DMS 273 (cell line): ENCODE measurements at regions not wholly inside any gene's neighbourhood (a gene's known extent, or its start where the extent isn't known, plus 50 kb on each side); places are given as distances from the start of the nearest gene placed in this dataset.
A peak's percentile ranks its signal among the peaks of the same experiment; 100 is the strongest.

Source experiments
- DNase-seq: peaks from one replicate; lab custom pipeline; 2025; ENCODE audit not compliant: unreplicated experiment; lab: John Stamatoyannopoulos, UW

DNA sequence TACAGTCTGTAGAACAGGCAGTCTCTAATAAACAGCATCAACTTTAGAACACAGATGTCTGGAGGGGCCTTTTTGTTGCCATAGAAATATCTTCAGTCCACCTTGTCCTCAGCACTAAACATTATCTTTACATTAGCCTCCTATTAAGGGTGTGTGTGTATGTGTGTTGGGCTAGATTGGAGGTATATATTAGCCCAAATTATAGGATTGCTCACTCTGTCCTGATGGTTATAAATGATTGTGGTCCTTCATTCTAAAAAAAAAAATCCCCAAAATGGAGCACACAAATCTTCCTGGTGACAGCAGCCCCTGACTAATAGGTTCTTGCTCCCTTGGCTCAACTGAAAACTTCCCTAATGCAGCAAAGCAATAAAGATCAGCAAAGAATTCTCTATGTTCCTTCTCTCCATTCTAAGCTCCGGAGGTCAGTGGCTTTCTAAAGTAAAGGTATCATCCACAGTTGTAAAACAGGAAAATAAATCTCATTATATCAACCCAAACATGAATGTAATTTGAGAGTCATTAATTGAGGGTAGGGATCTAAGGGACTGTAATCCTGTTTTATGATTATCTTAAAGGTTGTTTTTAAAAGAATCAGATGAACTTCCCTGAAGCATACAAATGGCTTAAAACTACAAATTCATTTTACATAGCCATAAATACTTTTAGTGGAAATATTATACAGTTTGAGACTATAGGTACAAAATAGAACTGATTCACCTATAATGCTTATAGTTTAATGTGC, 232.7 kb downstream of the KLF12 start:
- no peak for DNase-seq

DNA sequence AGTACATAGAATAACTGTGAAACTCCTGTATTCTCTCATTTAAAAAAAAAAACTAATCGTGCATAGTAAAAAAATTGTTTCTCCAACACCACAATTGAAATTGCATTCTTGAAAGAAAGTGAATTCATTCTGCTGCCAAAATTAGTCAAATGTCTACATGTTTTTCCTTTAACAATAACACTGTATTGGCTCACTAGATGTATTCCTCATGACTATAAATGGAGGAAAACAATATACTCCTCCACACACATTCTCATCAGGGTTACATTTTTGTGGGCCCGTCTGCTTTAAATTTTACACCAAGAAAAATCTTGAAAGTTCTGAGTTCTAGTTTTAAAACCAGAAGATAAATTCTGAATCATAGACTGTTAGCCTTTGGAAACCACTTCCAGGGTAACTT, 233.6 kb downstream of the KLF12 start:
- DNase-seq, result no peak

DNA sequence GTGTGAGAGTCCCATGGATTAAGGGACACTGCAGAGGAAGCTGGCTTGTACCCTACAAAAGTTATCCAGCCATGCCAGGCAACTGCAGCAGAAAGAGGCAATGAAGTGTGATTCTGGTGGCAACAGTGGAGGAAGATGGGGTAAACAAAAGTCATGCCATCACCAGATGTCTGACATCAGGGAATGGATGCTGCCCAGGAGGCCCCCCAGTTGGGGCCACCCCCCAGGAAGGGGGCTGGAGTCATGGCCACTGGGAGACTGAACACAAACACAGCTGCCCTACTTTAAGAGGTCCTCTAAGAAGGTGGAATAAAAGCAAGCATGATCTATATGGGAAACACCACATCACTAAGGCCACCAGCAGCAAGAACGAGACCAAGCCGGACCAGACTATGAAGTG, 235.3 kb downstream of the KLF12 start:
- DNase-seq, result no peak

DNA sequence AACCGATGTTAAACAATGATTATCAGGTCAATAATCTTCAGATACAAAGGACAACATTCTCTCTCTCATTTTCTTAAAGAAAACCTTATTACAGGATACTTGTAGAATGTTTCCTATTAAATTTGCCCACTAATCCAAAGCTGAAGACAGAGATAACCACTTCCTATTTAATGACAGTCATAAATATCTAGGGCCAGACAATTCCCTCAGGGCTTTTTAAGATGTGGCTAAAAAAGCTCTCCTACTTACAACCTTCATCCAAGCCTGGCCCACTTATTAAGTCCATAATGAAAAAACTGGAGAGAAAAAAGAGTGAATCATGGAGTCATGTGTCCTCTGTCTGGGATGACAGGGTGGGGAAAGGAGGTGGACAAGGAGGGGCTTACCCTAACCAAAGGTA, 235.9 kb downstream of the KLF12 start:
- no peak for DNase-seq

DNA sequence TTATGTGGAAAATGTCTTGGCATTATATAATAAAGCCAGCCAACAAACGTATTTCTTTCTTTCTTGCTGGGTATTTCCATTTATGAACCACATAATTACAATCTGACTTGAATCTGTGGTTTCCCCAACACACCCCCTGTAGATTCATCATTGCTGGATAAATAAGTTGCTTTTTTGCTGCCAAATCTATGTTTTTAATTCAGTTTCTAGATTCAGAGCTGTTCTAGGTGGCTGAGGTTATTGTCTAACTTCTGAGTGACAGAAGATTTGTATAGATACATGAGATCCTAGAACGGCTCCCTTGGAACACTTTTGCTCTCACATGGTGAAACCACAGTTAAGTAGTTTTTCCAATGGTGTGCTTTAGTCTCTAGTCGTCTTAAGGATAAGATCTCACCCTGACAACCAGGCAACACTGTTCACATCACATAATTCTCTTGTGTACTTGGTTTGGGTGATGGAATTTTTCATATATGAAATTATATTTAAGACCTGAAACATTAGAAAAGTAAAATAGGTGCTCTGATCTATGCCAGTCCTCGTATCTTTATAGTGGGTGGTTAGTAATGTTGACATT, 239.1 kb downstream of the KLF12 start:
- DNase-seq, result no peak

DNA sequence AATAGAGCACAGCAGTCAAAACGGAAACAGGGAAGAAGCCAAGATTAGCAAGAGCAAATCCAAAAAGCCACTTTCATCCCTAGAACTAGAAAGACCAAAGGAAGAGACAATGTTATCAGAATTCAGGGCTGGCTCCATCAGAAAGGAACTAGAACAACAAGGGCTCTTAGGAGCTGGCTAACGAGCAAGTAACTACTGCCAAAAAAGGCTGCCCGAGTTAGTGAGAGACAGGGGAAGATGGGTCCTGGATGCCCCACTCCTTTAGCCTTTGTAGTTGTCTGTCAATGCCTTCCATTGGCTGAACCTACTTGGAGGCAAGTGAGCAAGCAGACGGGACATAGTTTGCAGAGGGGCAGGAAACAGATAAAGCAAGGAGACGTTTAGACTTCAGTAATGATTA, 240.4 kb downstream of the KLF12 start:
- DNase-seq, result no peak

DNA sequence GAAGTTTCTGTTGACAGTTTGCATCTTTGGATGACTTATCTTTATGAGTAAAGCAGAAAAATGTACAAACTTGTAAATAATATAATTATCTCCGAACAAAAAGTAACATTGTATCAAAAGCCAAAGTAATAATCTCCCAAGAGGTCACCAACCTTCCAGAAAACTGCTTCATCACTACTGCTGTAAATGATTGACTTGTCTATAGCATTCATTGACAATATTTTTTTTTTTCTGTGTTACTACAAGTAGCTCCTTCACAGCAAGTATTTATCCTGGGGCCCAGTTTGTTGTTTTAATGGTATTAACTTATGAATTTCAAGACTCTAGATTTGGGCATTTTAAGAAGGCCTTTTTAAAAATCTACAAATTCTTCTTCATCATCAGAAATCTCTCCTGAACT, 242.4 kb downstream of the KLF12 start:
- no peak for DNase-seq

DNA sequence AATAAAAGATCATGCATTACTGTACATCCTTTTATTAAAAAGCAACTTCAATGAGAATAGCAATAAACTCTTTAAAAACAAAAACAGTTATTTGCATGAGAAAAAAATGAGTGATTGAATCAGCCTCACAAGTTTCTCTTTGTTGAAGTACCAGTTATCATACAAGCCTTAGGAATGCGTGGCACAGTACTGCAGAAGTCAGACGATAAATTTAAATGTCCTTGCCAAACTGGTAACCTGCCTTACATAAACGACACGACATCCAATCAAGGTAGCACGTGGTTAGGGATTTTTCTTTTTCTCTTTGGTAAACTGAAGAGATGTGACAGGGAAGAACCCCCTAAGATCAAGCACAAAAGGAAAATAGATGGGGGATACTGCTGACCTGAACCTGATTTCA, 251.0 kb downstream of the KLF12 start:
- DNase-seq, result no peak

DNA sequence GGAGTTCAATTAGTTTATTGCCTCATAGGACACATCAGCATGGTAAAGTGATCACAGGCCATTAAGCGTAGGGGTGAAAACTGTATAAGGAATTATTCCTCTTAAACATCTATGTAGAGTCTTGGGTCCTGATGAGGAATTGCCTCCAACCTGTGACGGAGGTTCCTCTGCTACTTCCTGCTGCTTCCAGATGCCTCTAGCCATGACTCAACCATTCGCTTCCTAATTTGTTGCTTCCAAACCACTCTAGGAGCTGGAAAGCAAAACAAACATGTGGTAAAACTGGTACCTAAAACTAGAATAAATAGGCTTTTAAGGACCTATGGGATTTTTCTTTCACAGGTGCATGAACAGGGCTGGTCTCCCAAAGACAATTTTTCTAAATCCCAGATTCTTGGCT, 253.8 kb downstream of the KLF12 start:
- DNase-seq, result peak; percentile 69

DNA sequence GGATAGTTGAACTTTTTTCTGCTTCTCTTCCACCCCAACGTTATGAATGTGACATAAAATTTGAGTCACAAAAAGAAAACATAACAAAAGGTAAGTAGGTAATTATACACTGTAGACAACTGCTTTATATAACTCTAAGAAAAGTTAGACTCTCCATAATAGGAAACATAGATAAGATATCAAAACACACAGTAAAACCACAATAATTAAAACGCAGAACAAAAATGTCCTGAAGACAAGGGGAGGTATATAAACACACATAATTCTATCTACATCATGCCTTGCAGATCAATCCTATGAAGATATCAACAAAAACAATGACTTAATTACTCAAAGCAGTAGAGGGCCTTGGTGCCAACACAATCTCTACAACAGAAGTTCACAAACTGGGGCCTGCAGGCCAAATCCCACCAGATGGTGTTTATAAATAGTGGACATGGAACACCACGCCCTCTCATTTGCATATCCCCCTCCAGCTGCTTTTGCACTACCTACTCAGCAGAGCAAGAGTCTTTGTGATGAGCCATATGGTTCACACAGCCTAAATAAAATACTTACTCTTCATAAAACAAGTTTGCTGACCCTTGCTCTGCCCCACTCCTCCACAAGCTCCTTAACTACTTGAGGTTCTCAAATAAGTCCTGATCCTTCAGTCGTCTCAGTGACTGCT, 254.7 kb downstream of the KLF12 start:
- DNase-seq, result peak; percentile 94

DNA sequence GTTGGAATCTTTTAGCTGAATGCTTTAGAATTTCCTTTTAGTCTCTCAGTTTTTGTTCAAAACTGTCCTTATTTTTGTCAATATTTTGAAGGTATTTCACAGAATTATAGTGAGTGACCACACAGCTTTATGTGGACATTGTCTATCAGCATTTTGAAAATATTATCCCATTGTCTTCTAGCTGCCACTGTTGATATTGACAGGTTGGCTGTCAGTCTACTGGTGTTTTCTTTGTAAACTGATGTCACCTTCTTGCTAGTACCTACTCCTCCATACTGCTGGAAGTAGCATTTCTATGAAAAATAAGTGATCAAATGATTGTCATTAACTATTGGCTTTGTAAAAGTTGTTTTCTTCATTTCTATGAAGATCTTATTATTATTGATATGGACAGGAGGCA, 256.8 kb downstream of the KLF12 start:
- DNase-seq, result no peak

DNA sequence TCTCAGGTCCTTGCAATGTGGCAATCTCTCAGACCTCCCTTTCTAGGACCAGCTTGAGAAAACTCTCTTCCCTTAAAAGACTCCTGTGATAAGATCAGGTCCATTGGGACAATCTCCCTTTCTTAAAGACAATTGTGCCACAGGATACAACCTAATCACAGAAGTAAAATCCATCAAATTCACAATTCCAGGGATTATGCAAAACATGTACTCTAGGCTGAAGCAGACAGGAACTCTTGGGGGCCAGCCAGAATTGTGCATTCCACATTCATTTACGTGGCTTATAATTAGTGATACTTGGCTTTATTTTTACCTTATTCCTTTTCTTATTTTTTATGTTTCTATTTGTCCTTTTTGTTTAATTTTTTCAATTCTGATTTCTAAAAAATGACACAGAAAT, 257.9 kb downstream of the KLF12 start:
- DNase-seq, result peak; percentile 0

DNA sequence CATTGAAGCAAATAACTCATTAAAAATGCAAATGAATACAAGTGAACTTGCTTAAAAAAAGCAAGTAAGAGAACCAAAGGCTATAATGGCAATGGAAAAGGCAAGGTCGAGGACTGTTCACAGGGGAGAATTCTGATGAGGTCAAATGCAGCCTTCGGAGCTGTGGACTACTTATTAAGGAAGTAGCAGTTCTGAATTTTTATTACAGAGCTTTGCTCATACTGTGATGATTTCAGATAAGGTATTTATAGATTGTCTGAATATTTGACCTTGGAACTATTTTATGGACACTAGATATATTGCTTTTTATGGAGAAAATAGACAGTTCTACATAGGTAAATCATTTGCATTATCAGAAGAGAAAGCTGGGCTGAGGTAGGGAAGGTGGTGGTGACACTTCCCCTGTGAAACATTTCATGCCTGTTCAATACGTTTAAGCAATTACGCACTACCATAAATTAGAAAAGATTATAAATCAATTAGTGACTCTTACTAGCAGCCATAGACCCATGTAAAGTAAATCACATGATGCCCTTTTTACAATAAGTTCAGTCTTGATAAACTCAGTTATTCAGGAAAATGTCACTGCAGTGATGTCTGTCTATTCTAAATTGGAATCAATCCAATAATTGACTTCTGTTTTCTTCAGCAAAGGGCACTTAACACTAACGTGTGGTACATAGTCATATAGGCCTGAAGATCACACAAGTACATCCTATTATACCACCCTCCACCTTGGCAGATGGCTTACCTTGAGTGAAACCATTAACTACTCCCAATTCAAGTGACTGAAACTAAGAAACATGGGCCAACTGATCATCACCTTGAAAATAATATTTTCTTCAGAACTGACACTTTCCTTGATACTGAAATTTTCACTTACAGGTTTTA, 260.0 kb downstream of the KLF12 start:
- peak; percentile 21 for DNase-seq

DNA sequence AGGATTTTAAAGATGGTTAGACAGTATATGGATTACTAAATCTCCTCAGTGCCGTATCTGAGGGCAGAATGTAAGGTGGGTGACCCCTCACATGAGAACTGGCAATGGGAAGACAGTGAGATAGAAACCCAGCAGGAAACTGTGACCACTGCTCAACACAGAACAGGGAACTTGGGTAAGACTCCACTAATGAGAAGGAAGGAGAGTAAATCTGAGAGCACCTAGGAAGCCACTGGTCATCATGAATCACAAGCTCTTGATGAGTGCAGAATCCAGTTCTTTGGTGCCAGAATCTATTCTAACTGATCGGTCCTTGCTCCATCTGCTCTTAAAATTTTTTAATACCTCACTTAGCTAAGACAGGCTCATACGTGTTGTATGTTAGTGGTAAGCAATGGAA, 261.8 kb downstream of the KLF12 start:
- DNase-seq, result no peak

DNA sequence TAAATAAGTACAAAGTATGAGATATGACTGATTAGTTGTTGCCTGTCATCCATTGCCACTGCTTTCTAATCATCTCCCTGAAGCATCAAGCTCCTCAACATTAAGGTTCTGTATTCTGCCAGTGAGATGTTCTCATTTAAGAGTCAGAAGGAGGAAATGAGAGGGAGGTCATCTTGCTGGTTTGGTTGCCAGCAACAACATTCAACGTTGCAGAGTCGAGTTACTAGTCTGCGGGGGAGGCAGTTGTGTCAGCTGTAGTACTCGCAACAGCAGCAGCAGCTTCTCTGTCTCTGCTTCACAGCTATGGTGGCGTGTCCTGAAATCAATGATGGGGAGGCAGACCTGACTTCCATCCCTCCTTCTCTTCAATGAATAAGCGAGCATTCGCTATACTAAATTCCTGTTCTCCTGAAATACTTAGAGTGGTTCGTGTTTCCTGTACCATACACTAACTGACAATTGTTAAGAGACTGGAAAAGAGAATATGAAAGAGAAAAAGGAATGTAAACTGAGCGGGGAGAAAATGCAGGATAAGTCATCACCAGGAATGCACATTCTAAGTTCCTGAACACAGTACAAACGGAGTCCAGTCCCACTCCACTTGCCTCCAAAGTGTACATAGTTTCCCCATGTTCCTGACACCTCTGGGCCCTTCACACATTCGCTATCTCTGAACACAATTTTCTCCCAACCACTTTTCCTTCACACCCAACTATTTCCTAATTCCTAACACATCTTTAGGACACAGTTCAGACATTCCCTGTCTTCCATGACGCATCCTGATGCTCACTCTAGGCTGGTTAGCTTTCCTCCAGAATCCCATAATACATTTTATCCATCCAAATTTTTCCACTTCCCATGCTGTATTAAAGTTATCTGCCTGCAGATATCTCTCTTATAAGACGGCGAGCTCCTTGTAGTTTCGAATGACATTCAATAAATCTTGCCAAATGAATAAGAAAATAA, 263.0 kb downstream of the KLF12 start:
- DNase-seq, result peak; percentile 11

DNA sequence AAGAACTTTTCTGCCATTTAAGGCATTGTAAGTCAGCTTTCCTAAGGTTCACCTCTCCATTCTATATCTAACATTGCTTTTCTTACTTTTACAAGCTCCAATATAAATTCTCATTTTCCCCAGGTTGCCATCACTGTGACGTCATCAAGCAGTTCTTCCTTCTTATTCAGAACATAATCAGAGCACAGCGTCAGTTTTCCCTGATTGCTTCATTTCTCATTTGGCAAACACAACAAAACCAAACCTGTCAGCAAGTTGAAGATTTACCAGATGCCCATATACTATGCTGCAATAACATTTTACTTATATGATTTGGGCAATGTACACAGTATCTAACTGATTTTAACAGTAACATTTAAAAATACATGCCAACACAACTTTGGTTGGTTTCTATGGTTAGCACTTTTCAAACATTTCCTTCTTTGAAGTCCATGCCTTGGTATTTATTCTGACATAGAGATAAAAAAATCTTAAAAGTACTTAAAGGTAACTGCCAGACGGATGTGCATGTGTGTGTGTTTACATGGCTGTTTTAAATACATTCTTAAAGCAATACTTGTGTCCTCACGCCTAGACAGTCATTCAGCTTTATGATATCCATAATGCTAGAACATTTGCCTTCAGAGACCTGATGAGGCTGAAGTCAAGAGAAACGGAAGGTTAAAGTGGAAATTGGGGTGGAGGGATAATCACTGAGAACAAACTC, 264.0 kb downstream of the KLF12 start:
- no peak for DNase-seq

DNA sequence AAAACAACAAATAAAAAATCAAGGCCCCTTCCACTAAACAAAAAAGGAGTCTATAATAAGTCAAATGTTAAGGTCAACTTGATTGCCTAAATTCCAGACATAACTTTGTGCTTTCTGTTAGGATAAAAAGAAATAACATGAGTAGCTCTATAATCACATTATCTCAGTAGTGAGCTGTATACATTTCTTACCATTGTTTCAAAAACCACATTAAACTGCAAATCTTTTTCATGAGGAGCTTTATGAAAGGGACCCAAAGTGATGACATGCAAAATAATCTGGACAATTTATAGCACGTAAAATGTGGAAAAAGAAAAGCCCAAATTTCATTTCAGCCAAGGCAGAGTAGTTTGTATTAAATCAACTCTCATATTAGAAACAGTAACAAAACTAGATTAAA, 269.2 kb downstream of the KLF12 start:
- no peak for DNase-seq

DNA sequence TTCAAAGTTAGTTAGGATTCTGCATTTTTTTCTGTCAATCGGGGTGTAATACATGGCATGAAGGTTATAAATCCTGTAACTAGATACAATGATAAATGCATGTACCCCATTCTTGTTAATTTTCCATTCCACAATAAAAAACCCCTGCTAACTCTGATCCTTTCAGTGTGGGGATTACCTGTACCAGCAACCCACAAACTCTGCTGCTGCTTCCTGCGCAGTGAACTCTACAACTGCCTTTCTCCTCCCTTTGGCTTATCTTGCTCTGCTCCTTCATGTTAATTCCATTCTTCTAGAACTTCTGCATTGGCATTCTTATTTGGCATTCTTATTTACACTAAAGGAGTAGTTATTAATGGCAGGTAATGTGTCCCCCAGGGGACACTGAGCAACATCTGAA, 273.1 kb downstream of the KLF12 start:
- DNase-seq, result no peak

DNA sequence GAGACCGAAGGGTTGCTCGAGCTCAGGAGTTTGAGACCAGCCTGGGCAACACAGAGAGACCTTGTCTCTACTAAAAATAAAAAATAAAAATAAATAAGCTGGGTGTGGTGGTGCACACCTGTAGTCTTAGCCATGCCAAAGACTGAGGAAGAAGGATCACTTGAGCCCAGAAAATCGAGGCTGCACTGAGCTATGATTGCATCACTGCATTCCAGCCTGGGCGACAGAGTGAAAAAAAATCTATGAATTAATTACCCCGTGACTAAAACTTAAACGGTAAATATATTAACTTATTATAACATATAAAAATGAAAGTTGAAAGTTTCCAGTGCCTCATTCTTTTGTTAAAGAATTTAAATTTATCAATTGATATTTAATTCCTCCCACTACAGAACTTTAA, 273.7 kb downstream of the KLF12 start:
- DNase-seq, result no peak

DNA sequence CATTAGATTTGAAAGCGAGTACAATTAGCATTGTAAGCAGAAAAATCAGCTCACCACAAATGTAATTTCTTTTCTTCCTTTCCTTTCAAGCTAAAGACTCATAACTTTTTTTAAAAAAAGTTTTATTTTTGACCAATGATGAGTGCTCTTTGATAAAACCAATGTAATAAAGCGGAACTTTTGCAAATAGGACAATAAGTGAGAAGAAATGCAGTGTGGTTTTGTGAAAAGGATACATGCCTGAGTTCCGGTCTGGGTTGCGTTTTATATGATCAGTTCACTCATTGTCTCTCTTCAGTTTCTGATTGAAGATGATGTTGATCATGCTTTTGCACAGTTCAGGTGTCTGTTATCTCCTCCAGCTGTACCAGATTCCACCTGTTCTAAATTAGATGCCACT, 274.4 kb downstream of the KLF12 start:
- DNase-seq, result no peak
